Mammary epithelial cell (primary cell): ENCODE measurements at regions not wholly inside any gene's neighbourhood (a gene's known extent, or its start where the extent isn't known, plus 50 kb on each side); places are given as distances from the start of the nearest gene placed in this dataset.

Experiments
- EZH2 ChIP-seq: IDR thresholded peaks from 2 replicates; pipeline ENCODE4 v1.6.1; 2012; ENCODE audit warnings: low read length, inconsistent platforms, borderline replicate concordance
- TF ChIP-seq, protein P1 (sequence below), 2 donors: IDR thresholded peaks in 1 of 2; conservative IDR thresholded peaks in 1 of 2; 2 replicates each; pipeline ENCODE4 v1.5.1; 2011 to 2012; ENCODE audit warnings: inconsistent platforms in 2 of 2, low read length in 2 of 2, mild to moderate bottlenecking in 2 of 2, control low read depth in 1 of 2, low read depth in 1 of 2; ENCODE audit not compliant: insufficient read depth in 1 of 2; ENCODE audit errors: extremely low read depth in 1 of 2

- TF ChIP-seq, protein P1, sequence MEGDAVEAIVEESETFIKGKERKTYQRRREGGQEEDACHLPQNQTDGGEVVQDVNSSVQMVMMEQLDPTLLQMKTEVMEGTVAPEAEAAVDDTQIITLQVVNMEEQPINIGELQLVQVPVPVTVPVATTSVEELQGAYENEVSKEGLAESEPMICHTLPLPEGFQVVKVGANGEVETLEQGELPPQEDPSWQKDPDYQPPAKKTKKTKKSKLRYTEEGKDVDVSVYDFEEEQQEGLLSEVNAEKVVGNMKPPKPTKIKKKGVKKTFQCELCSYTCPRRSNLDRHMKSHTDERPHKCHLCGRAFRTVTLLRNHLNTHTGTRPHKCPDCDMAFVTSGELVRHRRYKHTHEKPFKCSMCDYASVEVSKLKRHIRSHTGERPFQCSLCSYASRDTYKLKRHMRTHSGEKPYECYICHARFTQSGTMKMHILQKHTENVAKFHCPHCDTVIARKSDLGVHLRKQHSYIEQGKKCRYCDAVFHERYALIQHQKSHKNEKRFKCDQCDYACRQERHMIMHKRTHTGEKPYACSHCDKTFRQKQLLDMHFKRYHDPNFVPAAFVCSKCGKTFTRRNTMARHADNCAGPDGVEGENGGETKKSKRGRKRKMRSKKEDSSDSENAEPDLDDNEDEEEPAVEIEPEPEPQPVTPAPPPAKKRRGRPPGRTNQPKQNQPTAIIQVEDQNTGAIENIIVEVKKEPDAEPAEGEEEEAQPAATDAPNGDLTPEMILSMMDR (conservative IDR thresholded peaks at IDR 0.05 in 1 of 2, IDR thresholded peaks at IDR 0.05 in 1 of 2; ENCODE audit: extremely low read depth in 1 of 2, insufficient read depth in 1 of 2, low read depth in 1 of 2, low read length in 2 of 2) = no peak
- TF ChIP-seq EZH2 = no peak
Measured at GRCh38 chr21:36646645-36647044, 52.3 kb upstream of the SIM2 start.
